HepG2 (cell line): ENCODE measurements at regions not wholly inside any gene's neighbourhood (a gene's known extent, or its start where the extent isn't known, plus 50 kb on each side); places are given as distances from the start of the nearest gene placed in this dataset.

Experiments
- ATAC-seq: fragments of 200-7000 bp; cut with Tn5 transposase; 3 replicates; pipeline ENCODE4 v1.9.1; 2020; ENCODE audit warnings: mild to moderate bottlenecking, moderate library complexity
- BruUV-seq: library from RNA; stranded (reverse); fragments of 400-500 nt; replicated peaks from 2 replicates; lab custom pipeline; 2021; lab: Mats Ljungman, UMichigan
- CTCF ChIA-PET: fragments of 300-600 bp; formaldehyde crosslinking; extraction: SDS; loops from one replicate; lab custom pipeline; 2021; ENCODE audit warnings: low total read pairs, inconsistent platforms, low intra/inter-chr PET ratio; lab: Yijun Ruan, JAX
- POLR2A ChIA-PET: fragments of 350-600 bp; sonication (Branson Sonifier 250); formaldehyde crosslinking; loops from one replicate; lab custom pipeline; 2020; ENCODE audit warnings: antibody characterized with exemption, inconsistent platforms; lab: Yijun Ruan, JAX
- DNase-seq: peaks from one replicate; pipeline ENCODE4 v3.0.0-alpha.2; 2015; ENCODE audit warnings: low spot score
- FAIRE-seq: peaks from 3 replicates; lab custom pipeline; 2011; peaks lifted over from hg19 to GRCh38; lab: Jason Lieb, UNC
- H2AFZ ChIP-seq: one replicate; pipeline ENCODE4 v1.6.1; 2011; ENCODE audit warnings: low read length, inconsistent platforms
- H3K27ac ChIP-seq: fragments of 300-600 bp; 3 replicates; pipeline ENCODE4 v1.8.0; 2011; ENCODE audit warnings: mixed run types, mild to moderate bottlenecking, mixed read lengths, low read length, inconsistent platforms; ENCODE audit not compliant: insufficient read depth; ENCODE audit errors: extremely low read length
- H3K27me3 ChIP-seq, 2 experiments: fragments of 200-600 bp in 1 of 2; 2 replicates in 1 of 2; 3 replicates in 1 of 2; pipeline versions ENCODE4 v1.6.0 to v1.8.0; 2011; ENCODE audit warnings: low read length in 2 of 2, mild to moderate bottlenecking in 2 of 2, moderate library complexity in 2 of 2, inconsistent platforms in 1 of 2; ENCODE audit not compliant: insufficient read depth in 2 of 2, control insufficient read depth in 1 of 2
- H3K36me3 ChIP-seq, 2 experiments: fragments of 200-600 bp in 1 of 2; replicated peaks in 1 of 2; 2 replicates in 1 of 2; 3 replicates in 1 of 2; pipeline versions ENCODE4 v1.5.1 to v1.8.0; 2011; ENCODE audit warnings: low read length in 2 of 2, inconsistent platforms in 1 of 2; ENCODE audit not compliant: insufficient read depth in 2 of 2, control insufficient read depth in 1 of 2
- H3K4me1 ChIP-seq: 2 replicates; pipeline ENCODE4 v1.5.1; 2012; ENCODE audit warnings: low read length, inconsistent platforms; ENCODE audit not compliant: insufficient read depth
- H3K4me2 ChIP-seq: 2 replicates; pipeline ENCODE4 v1.6.0; 2011; ENCODE audit warnings: low read depth, low read length, inconsistent platforms
- H3K4me3 ChIP-seq, 3 experiments: fragments of 200-600 bp in 1 of 3; sonication (generic), shearing (Covaris generic) in 1 of 3; replicated peaks in 1 of 3; 2 replicates each; pipeline ENCODE4 v1.5.1; 2011 to 2016; ENCODE audit warnings: low read length in 3 of 3, inconsistent platforms in 2 of 3, low read depth in 2 of 3, mild to moderate bottlenecking in 2 of 3, control low read depth in 1 of 3, mixed read lengths in 1 of 3; ENCODE audit not compliant: insufficient read depth in 1 of 3
- H3K79me2 ChIP-seq: one replicate; pipeline ENCODE4 v1.6.1; 2011; ENCODE audit warnings: low read length, inconsistent platforms; ENCODE audit not compliant: insufficient read depth
- H3K9ac ChIP-seq: 2 replicates; pipeline ENCODE4 v1.6.0; 2011; ENCODE audit warnings: mild to moderate bottlenecking, low read depth, low read length, inconsistent platforms; ENCODE audit not compliant: insufficient read depth
- H3K9me3 ChIP-seq: 2 replicates; pipeline ENCODE4 v1.5.1; 2012; ENCODE audit warnings: mild to moderate bottlenecking, low read length
- H4K20me1 ChIP-seq: 2 replicates; pipeline ENCODE4 v1.6.0; 2011; ENCODE audit warnings: inconsistent platforms, mild to moderate bottlenecking, low read length, moderate library complexity; ENCODE audit not compliant: insufficient read depth
- CHCHD3 ChIP-seq: sonication (generic); formaldehyde crosslinking; IDR thresholded peaks from 2 replicates; pipeline ENCODE4 v1.8.0; 2022; ENCODE audit warnings: mild to moderate bottlenecking, missing genetic modification reagents, moderate library complexity
- ONECUT2 ChIP-seq: sonication (generic); formaldehyde crosslinking; IDR thresholded peaks from 2 replicates; pipeline ENCODE4 v1.4.0; 2020; ENCODE audit warnings: missing genetic modification reagents
- PHF8 ChIP-seq: sonication (generic); formaldehyde crosslinking; IDR thresholded peaks from 2 replicates; pipeline ENCODE4 v1.5.0; 2020; ENCODE audit warnings: missing genetic modification reagents
- RBAK ChIP-seq: sonication (generic); formaldehyde crosslinking; IDR thresholded peaks from 2 replicates; pipeline ENCODE4 v1.5.1; 2020; ENCODE audit warnings: mild to moderate bottlenecking, missing genetic modification reagents
- ZEB1 ChIP-seq: IDR thresholded peaks from 2 replicates; pipeline ENCODE4 v1.6.1; 2012; ENCODE audit warnings: mild to moderate bottlenecking, low read depth, inconsistent platforms; ENCODE audit not compliant: insufficient replicate concordance
- ZMYM4 ChIP-seq: sonication (generic); formaldehyde crosslinking; IDR thresholded peaks from 2 replicates; pipeline ENCODE4 v1.8.1; 2023; ENCODE audit warnings: mild to moderate bottlenecking, missing genetic modification reagents
- ZNF317 ChIP-seq: sonication (generic); formaldehyde crosslinking; IDR thresholded peaks from 2 replicates; pipeline ENCODE4 v1.5.0; 2020; ENCODE audit warnings: mild to moderate bottlenecking, missing genetic modification reagents
- ZNF34 ChIP-seq: sonication (generic); formaldehyde crosslinking; IDR thresholded peaks from 2 replicates; pipeline ENCODE4 v1.4.0; 2020; ENCODE audit warnings: mild to moderate bottlenecking, missing genetic modification reagents, borderline replicate concordance
- ZNF616 ChIP-seq: sonication (generic); formaldehyde crosslinking; IDR thresholded peaks from 2 replicates; pipeline ENCODE4 v1.5.0; 2020; ENCODE audit warnings: low read depth, mild to moderate bottlenecking, missing genetic modification reagents
- ZSCAN29 ChIP-seq: sonication (generic); formaldehyde crosslinking; conservative IDR thresholded peaks from 2 replicates; pipeline ENCODE4 v1.4.0; 2020; ENCODE audit warnings: mild to moderate bottlenecking, missing genetic modification reagents
- WGBS: methylation state at CpG from one replicate; pipeline ENCODE4 v1.1.6; 2017; ENCODE audit warnings: low lambda C conversion rate; 5-methylcytosine and 5-hydroxymethylcytosine counted together
- in situ Hi-C: cut with HindIII; loops from 2 replicates; pipeline ENCODE4 v1.10.0; 2017; ENCODE audit warnings: low pct_unique_long_range_greater_than_20kb; ENCODE audit not compliant: extremely low pct_ligation_motif_present
- intact Hi-C: fragments of 100-400 bp; cut with micrococcal nuclease; formaldehyde crosslinking; loops from one replicate; pipeline ENCODE4 v1.10.0; 2022; ENCODE audit not compliant: unreplicated experiment
- TF ChIP-seq, protein P1 (sequence below): sonication (generic); formaldehyde crosslinking; IDR thresholded peaks from 2 replicates; pipeline ENCODE4 v1.9.0; 2021; ENCODE audit warnings: missing genetic modification reagents, mild to moderate bottlenecking, borderline replicate concordance
- TF ChIP-seq, protein P2 (sequence below): sonication (generic); formaldehyde crosslinking; IDR thresholded peaks from 2 replicates; pipeline ENCODE4 v1.8.1; 2022; ENCODE audit warnings: mild to moderate bottlenecking, missing genetic modification reagents
- TF ChIP-seq, protein P3 (sequence below): sonication (generic); formaldehyde crosslinking; IDR thresholded peaks from 2 replicates; pipeline ENCODE4 v1.9.0; 2021; ENCODE audit warnings: missing genetic modification reagents, borderline replicate concordance

DNA sequence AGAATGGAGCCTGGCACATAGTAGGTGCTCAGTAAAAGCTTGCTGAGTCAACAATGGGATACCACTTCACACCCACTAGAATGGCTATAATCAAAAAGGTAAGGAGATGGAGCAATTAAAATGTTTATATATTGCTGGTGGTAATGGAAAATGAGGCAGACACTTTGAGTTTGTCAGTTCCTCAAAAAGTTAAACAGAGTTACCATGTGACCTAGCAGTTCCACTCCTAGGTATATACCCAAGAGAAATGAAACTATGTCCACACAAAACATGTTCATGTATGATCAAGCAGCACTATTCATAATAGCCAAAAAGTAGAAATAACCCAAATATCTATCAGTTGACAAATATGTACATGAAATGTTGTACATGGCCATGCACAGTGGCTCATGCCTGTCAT is 74.8 kb upstream of the ECE1 start (continued):
- TF ChIP-seq, protein P1, sequence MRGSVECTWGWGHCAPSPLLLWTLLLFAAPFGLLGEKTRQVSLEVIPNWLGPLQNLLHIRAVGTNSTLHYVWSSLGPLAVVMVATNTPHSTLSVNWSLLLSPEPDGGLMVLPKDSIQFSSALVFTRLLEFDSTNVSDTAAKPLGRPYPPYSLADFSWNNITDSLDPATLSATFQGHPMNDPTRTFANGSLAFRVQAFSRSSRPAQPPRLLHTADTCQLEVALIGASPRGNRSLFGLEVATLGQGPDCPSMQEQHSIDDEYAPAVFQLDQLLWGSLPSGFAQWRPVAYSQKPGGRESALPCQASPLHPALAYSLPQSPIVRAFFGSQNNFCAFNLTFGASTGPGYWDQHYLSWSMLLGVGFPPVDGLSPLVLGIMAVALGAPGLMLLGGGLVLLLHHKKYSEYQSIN (CRISPR knock-in tag) = no peak
- TF ChIP-seq ZMYM4 = no peak
- TF ChIP-seq CHCHD3 = no peak
- no peak for TF ChIP-seq PHF8

DNA sequence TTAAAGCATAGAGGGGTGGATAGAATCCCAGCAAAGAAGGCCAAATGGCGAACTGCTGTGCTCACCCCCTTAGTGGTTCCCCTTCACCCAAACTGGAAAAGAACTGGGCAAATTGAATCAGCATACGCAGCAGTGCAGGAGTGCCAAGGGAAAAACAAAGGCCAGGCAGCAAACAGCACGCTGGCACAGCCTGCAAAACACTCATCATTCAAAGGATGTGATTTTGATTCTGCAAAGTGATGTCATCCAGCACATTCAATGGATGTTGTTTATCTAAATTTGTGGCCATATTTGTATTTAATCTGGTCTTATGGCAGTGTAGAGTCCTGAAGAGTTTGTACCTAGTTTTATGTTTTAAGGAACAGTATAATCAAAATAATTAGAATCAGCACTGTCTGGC is 71.8 kb upstream of the ECE1 start:
- no peak for FAIRE-seq
- TF ChIP-seq ZNF317 (CRISPR knock-in tag) (no peak), ZSCAN29 (CRISPR knock-in tag) (no peak), ONECUT2 (CRISPR knock-in tag) (no peak), ZNF34 (no peak), ZNF616 (CRISPR knock-in tag) (no peak), RBAK (CRISPR knock-in tag) (no peak), ZEB1 (no peak)
- TF ChIP-seq, protein P2, sequence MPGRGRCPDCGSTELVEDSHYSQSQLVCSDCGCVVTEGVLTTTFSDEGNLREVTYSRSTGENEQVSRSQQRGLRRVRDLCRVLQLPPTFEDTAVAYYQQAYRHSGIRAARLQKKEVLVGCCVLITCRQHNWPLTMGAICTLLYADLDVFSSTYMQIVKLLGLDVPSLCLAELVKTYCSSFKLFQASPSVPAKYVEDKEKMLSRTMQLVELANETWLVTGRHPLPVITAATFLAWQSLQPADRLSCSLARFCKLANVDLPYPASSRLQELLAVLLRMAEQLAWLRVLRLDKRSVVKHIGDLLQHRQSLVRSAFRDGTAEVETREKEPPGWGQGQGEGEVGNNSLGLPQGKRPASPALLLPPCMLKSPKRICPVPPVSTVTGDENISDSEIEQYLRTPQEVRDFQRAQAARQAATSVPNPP (CRISPR knock-in tag) = no peak
- TF ChIP-seq, protein P3, sequence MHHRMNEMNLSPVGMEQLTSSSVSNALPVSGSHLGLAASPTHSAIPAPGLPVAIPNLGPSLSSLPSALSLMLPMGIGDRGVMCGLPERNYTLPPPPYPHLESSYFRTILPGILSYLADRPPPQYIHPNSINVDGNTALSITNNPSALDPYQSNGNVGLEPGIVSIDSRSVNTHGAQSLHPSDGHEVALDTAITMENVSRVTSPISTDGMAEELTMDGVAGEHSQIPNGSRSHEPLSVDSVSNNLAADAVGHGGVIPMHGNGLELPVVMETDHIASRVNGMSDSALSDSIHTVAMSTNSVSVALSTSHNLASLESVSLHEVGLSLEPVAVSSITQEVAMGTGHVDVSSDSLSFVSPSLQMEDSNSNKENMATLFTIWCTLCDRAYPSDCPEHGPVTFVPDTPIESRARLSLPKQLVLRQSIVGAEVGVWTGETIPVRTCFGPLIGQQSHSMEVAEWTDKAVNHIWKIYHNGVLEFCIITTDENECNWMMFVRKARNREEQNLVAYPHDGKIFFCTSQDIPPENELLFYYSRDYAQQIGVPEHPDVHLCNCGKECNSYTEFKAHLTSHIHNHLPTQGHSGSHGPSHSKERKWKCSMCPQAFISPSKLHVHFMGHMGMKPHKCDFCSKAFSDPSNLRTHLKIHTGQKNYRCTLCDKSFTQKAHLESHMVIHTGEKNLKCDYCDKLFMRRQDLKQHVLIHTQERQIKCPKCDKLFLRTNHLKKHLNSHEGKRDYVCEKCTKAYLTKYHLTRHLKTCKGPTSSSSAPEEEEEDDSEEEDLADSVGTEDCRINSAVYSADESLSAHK = no peak
- TF ChIP-seq, all 625 proteins: peak for 0
- Histone ChIP-seq H4K20me1 (no peaks in the 10 kb centered on the region), H3K9me3 (no peaks in the 10 kb centered on the region), H2AFZ (no peak overlapping the region), H3K4me2 (no peak overlapping the region), H3K4me3 (no peak overlapping the region), H3K27ac (no peak overlapping the region), H3K27me3 (no peaks in the 10 kb centered on the region; a peak in 1 of 5 replicates), H3K79me2 (no peaks in the 10 kb centered on the region), H3K9ac (no peak overlapping the region), H3K4me1 (no peaks in the 10 kb centered on the region), H3K36me3 (no peaks in the 10 kb centered on the region)
- intact Hi-C loops (no loop called here), in situ Hi-C loops (no loop called here)
- 50% methylated on average over 3 of the region's 3 CpGs for WGBS
- ChIA-PET POLR2A (no interaction called here), CTCF (no interaction called here)
- BruUV-seq = no TSS peak
- ATAC-seq (no peak), DNase-seq (no peak)
